NCI-H1092 (cell line): ENCODE measurements at regions not wholly inside any gene's neighbourhood (a gene's known extent, or its start where the extent isn't known, plus 50 kb on each side); places are given as distances from the start of the nearest gene placed in this dataset.
"Not testable (repeated sequence)": the region's sequence is repeated elsewhere in the genome, so short reads cannot be mapped to it uniquely, and the experiment has no call there.

Experiments used
- DNase-seq: peaks from one replicate; lab custom pipeline; 2025; lab: John Stamatoyannopoulos, UW

GRCh38 chr10:121302541-121303180 lies 295.6 kb downstream of the FGFR2 start:
- no peak for DNase-seq

DNA sequence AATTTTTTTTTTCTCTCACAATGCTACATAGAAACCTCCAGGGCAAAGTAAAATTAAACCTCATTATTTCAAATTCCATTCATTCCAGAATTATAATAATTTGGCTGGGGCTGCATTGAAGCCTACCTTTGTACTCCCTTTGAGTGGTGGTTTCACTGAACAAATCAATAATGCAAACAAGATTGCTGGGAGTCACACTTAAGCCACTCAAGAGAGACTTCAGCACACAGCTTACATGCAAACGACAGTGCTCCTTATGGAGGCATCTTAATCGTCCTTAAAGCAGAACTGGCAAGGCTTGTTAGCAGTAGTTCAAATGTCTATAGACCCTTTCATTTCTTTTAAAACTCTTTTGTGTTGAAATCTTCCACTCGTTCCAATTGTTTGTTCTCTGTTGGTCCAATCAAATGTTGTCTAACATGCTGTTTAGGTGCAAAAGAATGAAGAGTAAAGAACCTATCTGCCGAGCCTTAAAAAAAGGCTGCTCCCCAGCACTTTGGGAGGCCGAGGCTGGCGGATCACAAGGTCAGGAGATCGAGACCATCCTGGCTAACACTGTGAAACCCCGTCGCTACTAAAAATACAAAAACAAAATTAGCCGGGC lies 294.9 kb downstream of the FGFR2 start:
- DNase-seq: no peak

DNA sequence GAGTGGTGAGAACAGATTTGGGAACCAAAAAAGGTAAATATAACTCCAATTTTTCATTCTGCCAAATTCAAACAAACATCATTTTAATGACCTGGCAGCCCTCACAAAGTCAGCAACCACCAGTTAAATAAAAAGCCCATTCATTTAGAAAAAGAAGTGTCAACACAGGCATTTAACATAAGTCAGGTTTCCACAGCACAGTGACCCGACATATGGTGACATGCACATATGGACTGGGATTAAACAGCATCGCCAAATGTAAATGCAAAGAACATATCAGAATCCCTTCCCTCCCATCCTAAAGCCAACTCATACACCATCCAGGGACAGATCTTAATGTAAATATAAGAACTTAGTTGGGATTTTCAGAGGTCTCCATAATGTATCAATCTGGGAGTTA lies 293.2 kb downstream of the FGFR2 start:
- DNase-seq: no peak

DNA sequence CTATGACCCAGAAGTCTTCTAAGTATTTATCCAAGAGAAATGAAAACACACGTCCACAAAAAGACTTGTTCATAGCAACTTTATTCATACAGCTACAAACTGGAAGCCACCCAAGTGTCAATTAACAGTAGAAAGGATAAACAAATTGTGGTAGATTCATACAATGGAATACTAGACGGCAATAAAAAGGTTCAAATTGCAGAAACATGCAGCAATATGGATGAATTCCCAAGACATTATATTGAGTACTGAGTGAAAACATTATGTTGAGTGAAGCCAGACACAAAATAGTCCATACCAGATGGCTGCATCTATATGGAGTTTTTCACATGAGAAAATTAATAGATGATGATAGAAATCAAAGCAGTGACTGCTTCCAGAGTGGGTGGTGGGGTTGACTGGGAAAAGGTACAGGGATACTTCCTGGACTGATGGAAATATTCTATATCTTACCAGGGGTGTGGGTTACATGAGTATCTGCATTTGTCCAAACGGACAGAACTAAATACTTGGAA lies 292.0 kb downstream of the FGFR2 start:
- DNase-seq: no peak

DNA sequence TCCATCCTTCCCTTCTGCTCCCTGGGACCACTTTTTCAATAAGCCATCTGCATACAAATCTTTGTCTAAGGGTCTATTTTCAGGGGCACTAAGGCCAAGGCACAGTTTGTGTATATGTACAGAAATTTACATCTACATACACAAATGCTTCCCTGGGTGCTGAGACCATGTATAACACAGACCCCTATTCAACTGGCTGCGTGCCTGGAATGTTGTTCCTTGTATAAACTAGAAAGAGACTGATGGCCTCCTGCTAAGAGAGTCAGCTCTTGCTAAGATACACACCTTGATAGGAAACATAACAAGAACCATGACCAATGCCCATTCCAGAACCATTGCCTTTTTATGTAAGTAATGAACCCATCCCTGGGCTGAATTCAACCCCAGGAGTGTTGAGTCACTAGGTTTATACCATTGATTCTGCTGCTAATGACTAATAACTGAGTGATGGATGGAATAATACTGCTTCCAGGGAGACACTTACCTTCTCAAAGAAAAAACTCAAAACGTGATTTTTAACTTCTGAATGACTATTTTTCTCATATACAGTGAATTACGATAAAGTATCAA lies 290.7 kb downstream of the FGFR2 start:
- DNase-seq: no peak

DNA sequence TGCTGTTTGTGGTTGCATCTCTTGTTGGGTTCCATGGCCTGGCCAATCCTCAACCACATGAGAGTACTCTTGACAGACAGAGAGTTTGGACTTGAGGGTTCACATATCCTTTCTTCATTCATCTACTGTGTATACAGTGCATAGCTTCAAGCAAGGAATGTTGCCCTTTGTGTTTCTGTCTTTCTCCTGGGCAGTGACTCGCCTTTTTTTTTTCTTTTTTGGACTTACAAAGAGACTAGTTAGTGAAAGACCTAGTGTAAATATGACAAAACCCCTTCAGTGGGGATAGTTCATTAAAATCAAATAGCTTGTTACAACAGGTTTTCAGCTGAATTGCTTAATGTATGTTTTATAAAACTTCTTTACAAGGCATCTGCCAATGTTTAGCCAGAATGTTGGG lies 290.2 kb downstream of the FGFR2 start:
- DNase-seq: no peak

DNA sequence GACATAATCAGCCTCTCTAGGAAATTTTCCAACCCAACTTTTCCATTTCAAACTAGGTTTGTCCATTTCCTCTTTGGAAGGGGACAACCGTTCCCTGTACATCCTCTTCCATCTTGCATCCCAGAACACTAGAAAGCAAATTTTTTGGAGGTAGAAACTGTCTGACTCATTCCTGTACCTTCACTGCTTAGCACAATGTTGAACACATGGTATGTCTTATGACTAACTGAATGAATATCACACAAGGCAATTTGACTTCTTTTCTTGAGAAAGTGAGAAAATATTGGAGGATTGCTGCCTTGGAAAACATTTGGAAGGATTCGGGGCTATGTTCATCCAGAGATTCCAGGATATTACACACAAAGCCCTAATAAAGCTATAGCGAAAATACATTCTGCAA lies 289.1 kb downstream of the FGFR2 start:
- DNase-seq: no peak

DNA sequence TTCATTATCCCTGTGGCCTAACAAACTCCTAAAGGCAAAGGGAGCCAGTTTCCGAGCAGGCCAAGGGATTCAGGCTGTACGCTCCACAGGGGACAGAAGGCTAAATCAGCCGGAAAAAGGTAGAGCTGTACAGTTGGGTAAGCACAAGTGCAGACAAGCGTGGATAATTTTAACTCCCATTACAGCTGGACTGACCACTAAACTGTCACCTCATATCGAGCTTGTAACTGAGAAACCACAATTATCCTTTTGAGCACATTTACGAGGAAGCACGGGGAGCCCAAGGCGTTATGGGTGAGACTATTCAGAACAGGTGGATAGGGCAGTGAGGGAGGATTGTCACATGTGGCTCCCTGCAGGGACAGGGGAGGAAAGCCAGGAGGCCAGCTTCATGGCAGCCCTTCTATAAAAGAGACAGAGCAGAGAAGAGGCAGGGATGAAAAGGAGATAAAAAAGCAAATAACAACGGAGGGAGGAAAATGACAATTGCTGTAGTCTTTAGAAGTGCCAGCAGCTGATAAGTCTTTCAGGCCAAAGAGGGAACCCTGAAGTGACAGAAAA lies 288.0 kb downstream of the FGFR2 start:
- no peak for DNase-seq

DNA sequence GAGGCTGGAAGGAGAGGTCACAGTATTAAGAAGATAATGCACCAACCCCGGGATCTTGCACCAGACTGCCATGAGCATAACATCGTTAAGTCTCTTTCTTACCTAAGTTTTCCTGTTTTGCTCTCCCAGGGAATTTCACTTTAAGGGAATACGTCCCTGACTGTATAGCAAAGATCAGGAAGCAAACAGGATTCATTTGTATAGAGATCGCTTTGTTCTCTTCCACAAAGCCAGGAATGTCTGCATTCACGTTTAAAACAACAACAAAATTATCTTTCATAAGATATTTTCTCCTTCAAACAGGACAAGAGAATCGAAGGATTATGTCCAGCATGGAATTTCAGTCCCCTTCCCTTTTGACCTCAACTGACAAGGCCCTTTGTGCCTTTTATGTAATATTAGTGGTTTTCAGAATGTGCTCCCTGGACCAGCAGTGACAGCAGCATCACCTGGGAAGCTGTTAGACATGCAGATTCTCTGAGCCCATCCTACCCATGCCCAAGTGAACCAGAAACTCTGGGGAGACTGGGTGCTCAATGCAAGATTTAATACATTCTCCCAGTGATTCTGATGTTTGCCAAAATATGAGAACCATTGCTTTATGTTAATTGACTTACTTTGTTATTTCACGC lies 286.3 kb downstream of the FGFR2 start:
- no peak for DNase-seq

- DNase-seq: no peak
These were observed 285.7 kb downstream of the FGFR2 start for GRCh38 chr10:121312587-121312986.

DNA sequence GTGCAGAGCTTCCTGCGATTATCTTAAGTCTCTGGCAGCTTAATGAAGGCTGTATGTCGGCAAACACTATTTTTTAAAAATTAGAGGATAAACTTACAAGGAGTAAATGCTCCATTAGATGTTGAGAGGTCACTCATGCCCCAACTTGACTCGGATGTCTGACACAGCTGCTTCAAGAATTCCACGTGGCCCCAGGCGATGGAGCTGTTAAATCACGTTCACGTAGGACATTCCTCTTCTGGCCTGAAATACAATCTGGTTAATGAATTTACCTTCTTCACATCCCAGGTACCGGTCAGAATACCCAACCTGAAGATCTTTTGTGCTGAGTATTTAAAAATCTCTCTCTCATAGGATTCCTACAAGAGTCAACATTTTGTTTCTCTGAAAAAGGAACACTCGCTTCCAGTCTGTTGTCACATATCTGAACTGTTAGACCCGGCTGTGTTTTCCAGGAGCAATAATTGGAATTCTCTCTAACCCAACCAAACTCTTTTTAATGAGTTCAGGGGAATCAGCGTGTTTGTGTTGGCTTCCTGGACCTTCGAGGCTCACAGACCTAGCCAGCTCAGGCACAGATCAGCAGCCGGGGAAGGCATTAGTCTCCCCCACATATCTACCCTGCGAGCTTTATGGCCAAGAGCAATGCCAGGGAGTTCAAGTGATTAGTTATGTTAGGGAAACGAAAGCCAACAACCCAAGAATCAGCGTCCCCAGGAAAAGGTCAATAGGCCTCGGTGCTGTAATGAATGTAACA lies 284.9 kb downstream of the FGFR2 start:
- no peak for DNase-seq

- DNase-seq: no peak
These were observed 281.8 kb downstream of the FGFR2 start for GRCh38 chr10:121316432-121316831.

DNA sequence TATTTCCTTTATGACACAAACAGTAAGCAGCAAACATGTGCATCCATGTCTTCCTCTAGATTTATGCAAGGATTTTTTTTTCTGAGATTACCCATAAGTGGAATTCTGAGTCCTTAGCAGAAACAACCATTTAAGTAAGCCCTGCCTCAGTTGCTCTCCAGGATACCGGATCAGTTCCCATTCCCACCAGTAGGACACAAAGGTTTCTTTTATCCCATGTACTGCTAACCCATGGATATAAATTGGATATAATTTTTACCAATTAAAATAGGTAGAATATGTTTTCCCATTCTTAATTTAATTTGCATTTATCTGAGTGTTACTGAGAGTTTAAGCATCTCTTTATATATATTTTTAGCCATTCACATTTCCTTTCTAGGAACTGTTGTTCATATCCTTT lies 280.9 kb downstream of the FGFR2 start:
- DNase-seq: no peak

DNA sequence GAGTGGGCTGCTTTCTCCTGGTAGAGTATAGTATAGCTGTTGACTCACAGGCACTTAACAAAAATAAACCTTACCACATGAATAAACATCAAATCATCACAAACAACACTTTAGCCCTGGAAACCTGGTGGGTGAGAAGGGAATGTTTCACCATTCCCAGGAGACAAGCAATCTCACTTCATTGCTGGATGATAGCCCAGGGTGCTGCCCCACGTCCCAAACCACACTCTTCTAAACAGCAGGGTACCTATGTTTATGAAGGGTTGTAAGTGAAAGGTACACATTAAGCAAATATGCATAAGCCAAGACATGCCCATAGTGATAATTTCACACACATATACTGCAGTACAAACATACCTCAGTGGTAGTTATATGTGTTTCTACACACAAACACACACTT lies 276.2 kb downstream of the FGFR2 start:
- DNase-seq: no peak

DNA sequence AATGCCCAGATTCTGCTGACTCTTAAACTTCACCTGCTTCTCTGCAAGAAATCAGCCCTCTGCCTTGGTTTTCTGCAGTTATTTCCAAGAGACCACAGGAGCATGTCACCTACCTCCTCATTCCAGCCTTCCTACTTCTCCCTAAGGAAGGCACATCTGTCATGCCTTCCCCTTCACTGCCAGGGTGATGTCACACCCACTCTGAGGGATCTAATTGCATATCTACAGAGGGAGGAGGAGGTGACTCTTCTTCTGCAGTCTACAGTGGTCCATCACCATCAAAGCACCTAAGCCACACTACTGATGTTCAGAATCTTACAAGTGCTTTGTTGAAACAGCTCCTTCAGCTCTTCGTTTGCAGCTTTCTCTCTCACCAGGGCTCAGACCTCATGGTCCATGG lies 275.5 kb downstream of the FGFR2 start:
- no peak for DNase-seq

- no peak for DNase-seq
These were observed 274.8 kb downstream of the FGFR2 start for GRCh38 chr10:121323443-121323842.

DNA sequence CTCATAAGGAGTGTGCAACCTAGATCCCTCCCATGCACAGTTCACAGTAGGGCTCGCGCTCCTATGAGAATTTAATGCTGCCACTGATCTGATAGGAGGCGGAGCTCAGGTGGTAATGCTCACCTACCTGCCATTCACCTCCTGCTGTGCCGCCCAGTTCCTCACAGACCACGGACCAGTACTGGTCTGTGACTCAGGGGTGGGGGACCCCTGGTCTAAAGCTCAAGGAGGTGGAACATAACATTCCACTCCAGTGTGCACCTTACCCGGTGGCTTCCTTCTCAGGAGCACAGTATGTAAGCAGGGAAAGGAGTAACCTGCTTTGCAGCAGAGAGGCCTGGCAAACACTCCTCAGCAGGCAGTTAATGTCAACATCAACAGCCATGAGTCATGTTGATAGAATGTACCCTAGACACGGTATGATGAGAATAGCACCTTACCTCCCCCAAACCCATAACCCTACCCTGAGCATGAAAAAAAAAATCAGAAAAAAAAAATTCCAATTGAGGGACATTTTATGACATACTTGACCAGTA lies 273.5 kb downstream of the FGFR2 start:
- no peak for DNase-seq

DNA sequence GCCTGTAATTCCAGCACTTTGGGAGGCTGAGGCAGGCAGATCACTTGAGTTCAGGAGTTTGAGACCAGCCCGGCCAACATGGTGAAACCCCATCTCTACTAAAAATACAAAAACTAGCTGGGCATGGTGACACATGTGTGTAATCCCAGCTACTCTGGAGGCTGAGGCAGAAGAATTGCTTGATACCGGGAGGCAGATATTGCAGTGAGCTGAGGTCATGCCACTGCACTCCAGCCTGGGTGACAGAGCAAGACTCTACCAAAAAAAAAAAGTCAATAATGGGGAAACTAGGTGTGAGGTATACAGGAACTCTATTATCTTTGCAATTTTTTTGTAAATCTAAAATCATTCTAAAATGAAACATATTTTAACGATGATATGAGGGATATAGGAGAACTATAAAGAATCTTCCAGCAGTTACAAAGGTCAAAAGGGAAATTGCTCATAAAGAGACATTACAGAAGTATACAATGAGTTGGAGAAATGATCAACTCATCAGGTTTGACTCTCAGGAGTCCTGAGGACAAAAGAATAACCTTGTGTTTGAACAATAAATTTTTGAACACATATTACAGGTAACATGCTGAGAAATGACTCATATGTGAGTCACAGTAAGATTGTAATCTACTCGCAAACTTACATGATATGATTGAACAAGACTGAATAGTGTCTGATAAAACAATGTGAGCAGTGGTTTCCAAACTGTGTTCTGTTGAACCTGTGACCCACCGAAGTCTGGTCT lies 272.6 kb downstream of the FGFR2 start:
- DNase-seq: no peak

GRCh38 chr10:121326905-121327304 lies 271.3 kb downstream of the FGFR2 start:
- no peak for DNase-seq

- no peak for DNase-seq
These were observed 270.5 kb downstream of the FGFR2 start for GRCh38 chr10:121327727-121328126.

DNA sequence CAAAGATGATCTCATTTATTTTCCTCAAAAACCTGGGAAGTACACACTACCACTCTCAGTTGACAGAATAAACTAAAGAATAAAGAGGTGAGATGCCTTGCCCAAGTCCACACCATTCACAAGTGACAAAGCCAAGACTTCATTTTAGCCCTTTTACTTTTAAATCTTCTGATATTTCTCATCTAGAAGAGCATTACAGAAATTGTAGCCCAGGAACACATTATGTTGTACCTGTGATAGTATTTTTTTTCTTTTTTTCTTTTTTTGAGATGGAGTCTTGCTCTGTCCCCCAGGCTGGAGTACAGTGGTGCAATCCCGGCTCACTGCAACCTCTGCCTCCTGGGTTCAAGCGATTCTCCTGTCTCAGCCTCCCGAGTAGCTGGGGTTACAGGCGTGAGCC lies 268.6 kb downstream of the FGFR2 start:
- DNase-seq: not testable (repeated sequence)
